Lung (tissue), 11 donors: ENCODE measurements at regions not wholly inside any gene's neighbourhood (a gene's known extent, or its start where the extent isn't known, plus 50 kb on each side); places are given as distances from the start of the nearest gene placed in this dataset.
A peak's percentile ranks its signal among the peaks of the same experiment; 100 is the strongest.

ENCODE experiments used
- ATAC-seq: fragments of 200-7000 bp; cut with Tn5 transposase; one replicate; pipeline ENCODE4 v1.9.1; 2020; ENCODE audit warnings: moderate number of reproducible peaks; ENCODE audit not compliant: insufficient read depth, low FRiP score
- DNase-seq, 3 donors: peaks; one replicate each; pipeline ENCODE4 v3.0.0-alpha.2; 2013 to 2017
- H3K27ac ChIP-seq, 2 donors: one replicate each; pipeline ENCODE4 v1.5.1; 2013; ENCODE audit warnings: mild to moderate bottlenecking in 2 of 2, moderate library complexity in 2 of 2, control low read depth in 1 of 2, inconsistent platforms in 1 of 2, low read depth in 1 of 2, low read length in 1 of 2
- H3K27me3 ChIP-seq, 3 donors: one replicate each; pipeline ENCODE4 v1.5.1; 2013; ENCODE audit warnings: low read length in 2 of 3; ENCODE audit not compliant: control insufficient read depth in 3 of 3, insufficient read depth in 3 of 3
- H3K36me3 ChIP-seq, 4 donors: one replicate each; pipeline ENCODE4 v1.5.1; 2013; ENCODE audit warnings: low read length in 4 of 4, mild to moderate bottlenecking in 1 of 4, moderate library complexity in 1 of 4; ENCODE audit not compliant: control insufficient read depth in 4 of 4, insufficient read depth in 4 of 4
- H3K4me1 ChIP-seq, 5 donors: one replicate each; pipeline ENCODE4 v1.5.1; 2013; ENCODE audit warnings: low read length in 5 of 5, mild to moderate bottlenecking in 2 of 5, moderate library complexity in 1 of 5; ENCODE audit not compliant: control insufficient read depth in 5 of 5, insufficient read depth in 5 of 5
- H3K4me3 ChIP-seq: one replicate; pipeline ENCODE4 v1.5.1; 2013; ENCODE audit warnings: mild to moderate bottlenecking, control low read depth, moderate library complexity
- H3K9ac ChIP-seq, 2 donors: one replicate each; pipeline ENCODE4 v1.5.1; 2013; ENCODE audit warnings: low read length in 2 of 2, control low read depth in 1 of 2; ENCODE audit not compliant: insufficient read depth in 1 of 2
- H3K9me3 ChIP-seq, 4 donors: one replicate each; pipeline ENCODE4 v1.5.1; 2013; ENCODE audit warnings: low read length in 3 of 4, mild to moderate bottlenecking in 1 of 4, moderate library complexity in 1 of 4; ENCODE audit not compliant: control insufficient read depth in 4 of 4, insufficient read depth in 3 of 4
- WGBS, 2 donors: extraction: QIAGEN DNeasy Blood & Tissue Kit; methylation state at CpG; one replicate each; pipeline ENCODE4 v1.1.7; 2013; 5-methylcytosine and 5-hydroxymethylcytosine counted together
- TF ChIP-seq, protein P1 (sequence below): IDR thresholded peaks from 2 replicates; pipeline ENCODE4 v1.5.1; 2012; ENCODE audit warnings: mild to moderate bottlenecking; ENCODE audit errors: control extremely low read depth, extremely low read depth
- donor health status: control.
- donor health status: control.
- donor health status: Bipolar disorder and iron deficiency.
- donor health status: healthy.
- donor health status: DM: yes; HTN: yes; CAD: no.

DNA sequence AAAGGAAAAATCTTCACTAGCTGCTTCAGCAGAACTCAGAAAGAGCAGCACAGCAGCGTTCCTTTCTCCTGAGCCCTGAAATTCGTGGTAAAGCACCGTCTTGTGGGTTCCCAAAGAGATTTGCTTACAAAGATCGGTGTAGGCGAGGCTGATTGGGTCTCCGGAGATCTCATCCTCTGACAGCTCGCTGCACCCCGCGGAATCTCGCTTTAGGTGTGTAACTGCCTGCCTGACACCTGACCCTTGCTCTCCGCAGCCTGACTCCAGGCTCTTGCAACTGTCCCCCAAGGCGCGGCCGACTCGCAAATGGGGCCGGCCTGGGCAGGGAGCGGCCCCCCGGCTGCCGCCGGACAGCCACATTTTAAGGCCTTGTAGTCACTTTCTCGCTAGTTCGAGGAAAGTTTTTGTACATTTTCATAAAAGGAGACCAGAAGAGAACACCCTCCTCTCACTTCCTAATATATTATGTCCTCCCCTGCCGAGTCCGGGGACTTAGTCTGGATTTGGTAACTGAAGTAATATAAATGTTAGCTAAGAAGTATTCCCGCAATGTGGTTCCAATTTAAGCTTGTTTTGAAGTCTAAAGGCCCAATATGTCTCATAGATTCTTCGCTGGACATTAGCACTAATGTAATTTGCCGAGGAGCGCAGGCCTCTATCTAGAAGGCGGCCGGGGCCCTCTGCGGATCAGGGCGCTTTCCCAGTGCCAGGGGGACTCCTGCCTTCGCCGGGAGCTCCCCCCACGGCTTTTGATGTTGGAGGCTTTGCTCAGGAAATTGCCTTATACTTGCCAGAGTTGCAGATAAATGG, 177.3 kb upstream of the CDKN3 start:
- no peak overlapping the region for H3K4me3 ChIP-seq
- TF ChIP-seq, protein P1, sequence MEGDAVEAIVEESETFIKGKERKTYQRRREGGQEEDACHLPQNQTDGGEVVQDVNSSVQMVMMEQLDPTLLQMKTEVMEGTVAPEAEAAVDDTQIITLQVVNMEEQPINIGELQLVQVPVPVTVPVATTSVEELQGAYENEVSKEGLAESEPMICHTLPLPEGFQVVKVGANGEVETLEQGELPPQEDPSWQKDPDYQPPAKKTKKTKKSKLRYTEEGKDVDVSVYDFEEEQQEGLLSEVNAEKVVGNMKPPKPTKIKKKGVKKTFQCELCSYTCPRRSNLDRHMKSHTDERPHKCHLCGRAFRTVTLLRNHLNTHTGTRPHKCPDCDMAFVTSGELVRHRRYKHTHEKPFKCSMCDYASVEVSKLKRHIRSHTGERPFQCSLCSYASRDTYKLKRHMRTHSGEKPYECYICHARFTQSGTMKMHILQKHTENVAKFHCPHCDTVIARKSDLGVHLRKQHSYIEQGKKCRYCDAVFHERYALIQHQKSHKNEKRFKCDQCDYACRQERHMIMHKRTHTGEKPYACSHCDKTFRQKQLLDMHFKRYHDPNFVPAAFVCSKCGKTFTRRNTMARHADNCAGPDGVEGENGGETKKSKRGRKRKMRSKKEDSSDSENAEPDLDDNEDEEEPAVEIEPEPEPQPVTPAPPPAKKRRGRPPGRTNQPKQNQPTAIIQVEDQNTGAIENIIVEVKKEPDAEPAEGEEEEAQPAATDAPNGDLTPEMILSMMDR: no peak

DNA sequence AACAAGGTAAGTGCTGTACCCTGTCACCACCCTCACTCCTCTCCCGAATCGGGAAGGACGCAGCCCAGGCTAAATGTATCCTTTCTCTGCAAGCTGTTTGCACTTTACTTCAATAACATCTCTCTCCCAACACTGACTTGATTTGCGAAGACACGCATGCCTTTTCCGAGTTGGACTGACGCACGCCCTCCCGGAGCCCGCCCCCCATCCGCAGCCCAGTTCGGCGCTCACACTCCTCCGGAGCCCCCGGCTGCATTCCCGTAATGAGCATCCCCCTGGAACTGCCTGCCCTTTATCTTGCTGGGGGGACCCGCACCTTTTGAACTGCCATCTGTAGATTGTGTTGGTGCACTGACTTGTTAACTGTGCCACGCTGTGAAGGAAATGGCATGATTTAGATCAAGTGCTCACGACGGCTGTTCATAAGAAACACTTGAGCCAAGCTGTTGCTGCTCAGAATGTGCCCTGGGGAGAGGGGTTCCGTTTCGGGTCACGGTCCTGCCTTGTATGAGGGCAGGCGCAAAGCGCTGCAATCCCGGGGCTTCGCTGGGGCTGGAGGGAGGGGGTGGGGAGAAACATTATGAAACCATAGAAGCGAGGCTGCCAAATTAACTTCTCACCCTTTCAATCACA, 176.6 kb upstream of the CDKN3 start:
- H3K27ac ChIP-seq: no peak overlapping the region
- 3 to 4% methylated on average over 28 of the region's 28 CpGs for WGBS, 2 donors
- TF ChIP-seq, protein P1: no peak
- DNase-seq (peak; percentile 84 to 93 (median 93)), ATAC-seq (peak; percentile 49)
- H3K9me3 ChIP-seq: peaks cover 0 to 2% (median 0%) of the 10 kb centered on the region in 4 donors
- peak overlapping the region; percentile 9 to 73 for H3K9ac ChIP-seq
- no peaks in the 10 kb centered on the region for H3K27me3 ChIP-seq
- peaks cover 0 to 26% (median 5%) of the 10 kb centered on the region in 5 donors for H3K4me1 ChIP-seq
- H3K36me3 ChIP-seq: no peaks in the 10 kb centered on the region
- H3K4me3 ChIP-seq: peak overlapping the region; percentile 1

More for the DNA sequence above, 177.3 kb upstream of the CDKN3 start:
- no peak overlapping the region for H3K9ac ChIP-seq
- DNase-seq (peak in 1 of 3 donors; percentile 14), ATAC-seq (no peak)
- no peak overlapping the region for H3K27ac ChIP-seq
- H3K36me3 ChIP-seq: no peaks in the 10 kb centered on the region
- no peaks in the 10 kb centered on the region for H3K27me3 ChIP-seq
- H3K9me3 ChIP-seq: peaks cover 0 to 2% (median 0%) of the 10 kb centered on the region in 4 donors
- WGBS, 2 donors: 26 to 53% methylated on average over 35 of the region's 35 CpGs
- peaks cover 0 to 26% (median 5%) of the 10 kb centered on the region in 5 donors for H3K4me1 ChIP-seq

DNA sequence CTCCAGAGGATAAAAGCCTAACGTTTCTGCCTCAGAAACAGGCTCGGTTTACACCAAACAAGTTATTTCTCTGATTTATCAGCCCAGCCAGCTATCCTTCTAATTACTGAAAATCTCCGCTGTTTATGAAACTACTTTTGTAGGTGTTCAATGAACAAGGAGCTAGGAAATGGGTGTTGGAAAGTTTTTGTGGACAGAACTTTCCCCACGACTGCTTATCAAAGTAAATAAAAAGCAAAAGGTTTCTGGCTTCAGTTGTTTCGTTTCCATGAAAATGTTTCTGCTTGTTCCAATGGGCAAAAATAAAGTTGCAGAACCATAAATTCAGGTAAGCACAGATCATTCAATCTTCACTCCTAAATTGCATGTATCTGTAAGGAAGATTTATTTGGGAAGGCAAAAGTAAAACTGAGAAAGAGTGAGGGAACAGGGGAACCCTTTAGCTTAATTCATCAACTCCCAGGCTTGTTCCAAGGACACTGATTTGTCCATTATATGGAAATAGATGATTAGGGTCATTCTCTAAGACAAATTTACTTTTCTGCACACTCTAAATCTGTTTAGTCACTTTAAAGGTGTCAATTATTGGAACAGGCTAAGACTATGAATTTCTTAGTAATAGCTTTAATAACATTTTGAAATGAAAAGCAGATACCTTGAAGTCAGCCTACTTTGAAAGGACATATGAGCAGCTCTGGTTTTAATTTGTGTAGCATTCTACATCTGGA, 175.9 kb upstream of the CDKN3 start:
- H3K4me3 ChIP-seq: no peak overlapping the region
- peak overlapping the region in 1 of 2 donors; percentile 9 for H3K9ac ChIP-seq
- DNase-seq (no peak), ATAC-seq (no peak)
- H3K4me1 ChIP-seq: peaks cover 0 to 31% (median 5%) of the 10 kb centered on the region in 5 donors
- TF ChIP-seq, protein P1: no peak
- H3K27me3 ChIP-seq: no peaks in the 10 kb centered on the region
- peaks cover 0 to 2% (median 0%) of the 10 kb centered on the region in 4 donors for H3K9me3 ChIP-seq
- 17 to 27% methylated on average over 5 of the region's 5 CpGs for WGBS, 2 donors
- no peaks in the 10 kb centered on the region for H3K36me3 ChIP-seq
- H3K27ac ChIP-seq: no peak overlapping the region
